Psoas muscle (tissue), 7 donors: ENCODE measurements at regions not wholly inside any gene's neighbourhood (a gene's known extent, or its start where the extent isn't known, plus 50 kb on each side); places are given as distances from the start of the nearest gene placed in this dataset.
"Not testable (repeated sequence)": the region's sequence is repeated elsewhere in the genome, so short reads cannot be mapped to it uniquely, and the experiment has no call there.

Experiments used
- ATAC-seq, 4 donors: fragments of 200-7000 bp; cut with Tn5 transposase; one replicate each; pipeline ENCODE4 v1.9.1; 2020; ENCODE audit warnings: moderate library complexity in 3 of 4, mild to moderate bottlenecking in 2 of 4
- DNase-seq, 2 donors: peaks; one replicate each; pipeline ENCODE4 v3.0.0-alpha.2; 2020
- H3K27ac ChIP-seq: fragments of 200-600 bp; one replicate; pipeline ENCODE4 v1.8.0; 2022
- H3K27me3 ChIP-seq, 3 donors: fragments of 200-600 bp in 1 of 3; one replicate each; pipeline versions ENCODE4 v1.6.1 to v1.8.0; 2013 to 2022; ENCODE audit warnings: low read length in 2 of 3, mild to moderate bottlenecking in 2 of 3, moderate library complexity in 1 of 3; ENCODE audit not compliant: insufficient read depth in 3 of 3
- H3K36me3 ChIP-seq, 2 donors: fragments of 200-600 bp in 1 of 2; one replicate each; pipeline versions ENCODE4 v1.6.1 to v1.8.0; 2013 to 2022; ENCODE audit warnings: low read depth in 1 of 2, mild to moderate bottlenecking in 1 of 2, moderate library complexity in 1 of 2; ENCODE audit not compliant: insufficient read depth in 1 of 2
- H3K4me1 ChIP-seq: fragments of 200-600 bp; one replicate; pipeline ENCODE4 v1.8.0; 2022
- H3K4me3 ChIP-seq: fragments of 200-600 bp; one replicate; pipeline ENCODE4 v1.8.0; 2022; ENCODE audit warnings: mild to moderate bottlenecking
- H3K9me3 ChIP-seq: fragments of 200-600 bp; one replicate; pipeline ENCODE4 v1.8.0; 2022
- WGBS, 3 donors: extraction: QIAGEN DNeasy Blood & Tissue Kit; methylation state at CpG; one replicate each; pipeline versions ENCODE4 v1.1.6 to v1.1.7; 2013; 5-methylcytosine and 5-hydroxymethylcytosine counted together
- intact Hi-C, 2 donors: fragments of 100-400 bp; cut with DNase I; formaldehyde crosslinking; loops; one replicate each; pipeline versions ENCODE4 v1.11.0 to v1.14.2; 2022
- TF ChIP-seq, protein P1 (sequence below): fragments of 200-600 bp; IDR thresholded peaks from one replicate; pipeline ENCODE4 v1.8.0; 2022; ENCODE audit warnings: antibody characterized with exemption
- donor health status: healthy with polysubstance abuse.
- donor health status: DM: no; HTN: no; CAD: no; lungs with moderate emphysema.
- donor health status: Bipolar disorder and iron deficiency.
- donor health status: healthy.
- donor health status: DM: yes; HTN: yes; CAD: no.
- donor health status: DM: no; HTN: no; CAD: no.
- donor health status: DM: yes; HTN: yes; CAD: no.

DNA sequence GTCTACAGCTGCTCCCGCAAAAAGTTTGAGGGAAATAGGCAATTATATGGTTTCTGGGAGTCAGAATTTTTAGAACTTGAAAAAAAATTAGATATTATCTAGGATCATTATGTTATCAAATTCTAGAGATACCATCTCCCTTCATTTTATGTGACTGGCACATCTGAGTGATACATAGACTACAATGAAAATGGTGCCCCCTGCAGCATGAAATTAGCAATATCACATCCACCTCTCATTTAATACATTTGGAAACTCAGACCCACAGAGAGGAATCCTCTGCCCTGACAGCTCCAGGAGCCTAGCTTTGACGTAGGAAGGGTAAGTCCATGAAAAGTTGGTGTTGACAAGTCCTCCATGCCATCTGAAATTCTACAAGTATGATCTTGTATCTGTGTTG, 381.6 kb downstream of the SUCLG1 start:
- Histone ChIP-seq H3K36me3 (no peaks in the 10 kb centered on the region), H3K27ac (no peak overlapping the region), H3K27me3 (no peaks in the 10 kb centered on the region), H3K4me1 (no peaks in the 10 kb centered on the region), H3K4me3 (no peak overlapping the region), H3K9me3 (no peaks in the 10 kb centered on the region)
- DNase-seq (no peak), ATAC-seq (no peak)
- TF ChIP-seq, protein P1, sequence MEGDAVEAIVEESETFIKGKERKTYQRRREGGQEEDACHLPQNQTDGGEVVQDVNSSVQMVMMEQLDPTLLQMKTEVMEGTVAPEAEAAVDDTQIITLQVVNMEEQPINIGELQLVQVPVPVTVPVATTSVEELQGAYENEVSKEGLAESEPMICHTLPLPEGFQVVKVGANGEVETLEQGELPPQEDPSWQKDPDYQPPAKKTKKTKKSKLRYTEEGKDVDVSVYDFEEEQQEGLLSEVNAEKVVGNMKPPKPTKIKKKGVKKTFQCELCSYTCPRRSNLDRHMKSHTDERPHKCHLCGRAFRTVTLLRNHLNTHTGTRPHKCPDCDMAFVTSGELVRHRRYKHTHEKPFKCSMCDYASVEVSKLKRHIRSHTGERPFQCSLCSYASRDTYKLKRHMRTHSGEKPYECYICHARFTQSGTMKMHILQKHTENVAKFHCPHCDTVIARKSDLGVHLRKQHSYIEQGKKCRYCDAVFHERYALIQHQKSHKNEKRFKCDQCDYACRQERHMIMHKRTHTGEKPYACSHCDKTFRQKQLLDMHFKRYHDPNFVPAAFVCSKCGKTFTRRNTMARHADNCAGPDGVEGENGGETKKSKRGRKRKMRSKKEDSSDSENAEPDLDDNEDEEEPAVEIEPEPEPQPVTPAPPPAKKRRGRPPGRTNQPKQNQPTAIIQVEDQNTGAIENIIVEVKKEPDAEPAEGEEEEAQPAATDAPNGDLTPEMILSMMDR: no peak
- intact Hi-C loops: no loop called here
- 60 to 65% (median 65%) methylated on average over 2 of the region's 2 CpGs for WGBS, 3 donors

DNA sequence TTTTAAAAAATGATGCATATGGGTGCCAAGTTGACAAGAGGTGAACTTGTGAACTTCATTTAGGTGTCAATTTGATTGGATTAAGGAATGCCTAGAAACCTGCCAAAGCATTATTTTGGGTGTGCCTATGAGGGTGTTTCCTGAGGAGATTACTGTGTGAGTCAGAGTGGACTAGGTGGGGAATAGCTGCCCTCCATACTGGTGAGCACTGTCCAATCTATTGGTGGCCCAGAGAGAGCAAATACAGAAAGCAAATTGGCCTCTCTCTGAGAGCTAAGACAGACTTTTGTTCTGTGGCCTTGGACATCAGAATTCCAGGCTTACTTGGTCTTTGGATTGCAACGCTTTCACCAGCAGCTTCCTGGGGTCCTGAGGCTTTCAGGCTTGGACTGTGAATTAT, 388.0 kb downstream of the SUCLG1 start:
- Histone ChIP-seq H3K4me3 (no peak overlapping the region), H3K27me3 (peaks cover 0 to 2% (median 0%) of the 10 kb centered on the region in 3 donors), H3K4me1 (no peaks in the 10 kb centered on the region), H3K9me3 (no peaks in the 10 kb centered on the region), H3K27ac (no peak overlapping the region), H3K36me3 (no peaks in the 10 kb centered on the region)
- WGBS, 3 donors: 86 to 89% (median 87%) methylated on average over 1 of the region's 1 CpG
- intact Hi-C loops: no loop called here
- TF ChIP-seq, protein P1: no peak
- ATAC-seq (no peak), DNase-seq (no peak)

DNA sequence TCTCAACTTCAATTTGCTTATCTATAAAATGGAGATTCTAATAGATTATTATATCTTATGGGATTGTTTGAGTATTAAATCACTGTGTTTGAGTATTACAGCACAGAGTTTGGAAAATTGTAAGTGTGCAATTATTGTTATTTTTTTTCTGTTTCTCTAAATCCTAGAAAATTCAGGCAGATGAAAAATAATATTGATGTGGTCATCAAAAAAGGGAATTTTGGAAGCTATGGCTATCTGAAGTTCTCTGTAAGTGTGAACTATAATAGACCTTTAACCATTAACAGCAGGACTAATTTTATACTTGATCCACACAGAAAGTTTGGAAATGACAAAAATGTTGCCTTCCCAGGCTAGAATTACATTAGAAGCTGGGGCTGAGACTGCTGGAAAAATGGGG, 393.2 kb downstream of the SUCLG1 start:
- Histone ChIP-seq H3K4me1 (no peaks in the 10 kb centered on the region), H3K27me3 (peaks cover 0 to 2% (median 0%) of the 10 kb centered on the region in 3 donors), H3K36me3 (no peaks in the 10 kb centered on the region), H3K9me3 (no peaks in the 10 kb centered on the region), H3K27ac (no peak overlapping the region), H3K4me3 (no peak overlapping the region)
- no peak for ATAC-seq
- no peak for DNase-seq
- TF ChIP-seq, protein P1: no peak
- intact Hi-C loops: no loop called here

DNA sequence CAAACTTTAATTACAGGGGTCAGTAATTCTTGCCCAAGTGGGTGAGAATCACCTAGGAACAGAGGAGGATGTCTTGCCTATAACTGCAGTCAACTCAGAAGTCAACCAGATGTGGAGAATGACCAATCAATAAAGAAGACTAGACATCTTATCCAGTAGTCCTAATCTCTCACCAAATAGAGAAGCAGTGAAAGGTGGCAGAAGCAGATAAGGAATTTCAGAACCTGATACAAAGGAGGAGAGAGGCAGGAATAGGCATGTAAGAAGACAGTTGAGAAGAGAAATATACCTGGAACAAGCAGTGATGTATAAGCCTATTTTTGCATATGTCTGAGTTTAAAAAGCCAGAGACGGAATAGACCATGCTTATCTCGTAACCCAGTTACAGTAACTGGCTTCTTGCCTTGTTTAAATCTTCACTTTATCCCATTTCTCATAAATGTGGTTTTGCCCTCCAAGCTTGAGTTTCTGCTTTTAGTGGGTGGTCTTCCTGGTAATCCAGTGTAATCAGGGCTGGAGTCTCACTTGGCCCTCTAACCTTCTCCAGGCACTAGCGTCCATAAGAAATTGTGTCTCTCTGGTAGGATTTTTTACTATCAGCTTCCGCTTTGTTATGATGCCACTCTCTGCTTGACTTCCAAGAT, 401.0 kb downstream of the SUCLG1 start:
- ATAC-seq: no peak
- H3K27me3 ChIP-seq: no peaks in the 10 kb centered on the region
- no peak overlapping the region for H3K4me3 ChIP-seq
- DNase-seq: no peak
- intact Hi-C loops: no loop called here
- WGBS, 3 donors: 88 to 95% (median 95%) methylated on average over 4 of the region's 4 CpGs
- no peaks in the 10 kb centered on the region for H3K9me3 ChIP-seq
- no peaks in the 10 kb centered on the region for H3K4me1 ChIP-seq
- H3K27ac ChIP-seq: no peak overlapping the region
- H3K36me3 ChIP-seq: no peaks in the 10 kb centered on the region
- TF ChIP-seq, protein P1: no peak

DNA sequence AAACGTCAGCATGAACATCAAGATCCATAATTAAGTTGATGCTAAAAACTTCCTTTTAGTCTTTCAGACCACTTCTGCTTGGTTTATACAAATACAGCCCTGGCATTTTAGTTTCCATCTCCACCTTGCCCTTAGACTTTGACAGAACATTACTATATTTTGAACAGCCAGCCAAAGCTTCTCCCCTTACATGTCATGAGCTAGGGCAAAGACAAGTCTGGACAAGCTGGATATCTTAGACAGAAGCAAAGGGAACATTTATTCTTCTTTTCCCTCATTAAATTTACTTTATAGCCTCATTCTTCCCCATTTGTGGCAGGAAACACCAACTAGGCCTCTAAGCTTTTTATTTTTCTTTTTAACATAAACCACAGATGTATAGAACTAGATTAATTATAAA, 403.3 kb downstream of the SUCLG1 start:
- Histone ChIP-seq H3K27ac (no peak overlapping the region), H3K36me3 (no peaks in the 10 kb centered on the region), H3K27me3 (no peaks in the 10 kb centered on the region), H3K9me3 (no peaks in the 10 kb centered on the region), H3K4me1 (no peaks in the 10 kb centered on the region), H3K4me3 (no peak overlapping the region)
- ATAC-seq (no peak), DNase-seq (no peak)
- WGBS, 3 donors: 61 to 76% (median 68%) methylated on average over 1 of the region's 1 CpG
- TF ChIP-seq, protein P1: no peak
- intact Hi-C loops: no loop called here

DNA sequence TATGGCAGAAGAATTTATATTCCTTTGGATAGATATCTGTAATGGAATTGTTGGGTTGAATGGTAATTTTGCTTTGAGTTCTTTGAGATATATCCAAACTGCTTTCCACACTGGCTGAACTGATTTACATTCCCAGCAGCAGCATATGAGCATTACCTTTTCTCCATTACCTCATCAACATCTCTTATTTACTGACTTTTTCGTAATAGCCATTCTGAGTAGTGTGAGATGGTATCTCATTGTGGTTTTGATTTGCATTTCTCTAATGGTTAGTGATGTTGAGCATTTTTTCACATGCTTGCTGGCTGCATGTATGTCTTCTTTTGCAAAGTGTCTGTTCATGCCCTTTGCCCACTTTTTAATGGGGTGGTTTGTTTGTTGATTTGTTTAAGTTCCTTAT, 404.5 kb downstream of the SUCLG1 start:
- H3K27ac ChIP-seq, H3K9me3 ChIP-seq, ATAC-seq, H3K27me3 ChIP-seq, H3K36me3 ChIP-seq, H3K4me1 ChIP-seq, H3K4me3 ChIP-seq, intact Hi-C loops, DNase-seq: not testable (repeated sequence)
- 81 to 88% (median 81%) methylated on average over 1 of the region's 1 CpG for WGBS, 3 donors
